HG02610 (cell line): ENCODE measurements at regions not wholly inside any gene's neighbourhood (a gene's known extent, or its start where the extent isn't known, plus 50 kb on each side); places are given as distances from the start of the nearest gene placed in this dataset.

Source experiments
- ATAC-seq: cut with Tn5 transposase; IDR thresholded peaks from one replicate; pipeline ENCODE4 v1.9.1; 2021; ENCODE audit warnings: mild to moderate bottlenecking, moderate library complexity; ENCODE audit not compliant: unreplicated experiment

- no peak for ATAC-seq
Measured at GRCh38 chr2:51120754-51121280, 88.9 kb upstream of the NRXN1 start.

- no peak for ATAC-seq
Measured at GRCh38 chr2:51111532-51111931, 79.6 kb upstream of the NRXN1 start.

GRCh38 chr2:51108794-51109193 is 76.9 kb upstream of the NRXN1 start:
- ATAC-seq: no peak

GRCh38 chr2:51107841-51108240 is 75.9 kb upstream of the NRXN1 start:
- no peak for ATAC-seq

GRCh38 chr2:51105811-51106210 is 73.9 kb upstream of the NRXN1 start:
- no peak for ATAC-seq

- ATAC-seq: no peak
Measured at GRCh38 chr2:51103205-51103604, 71.3 kb upstream of the NRXN1 start.

GRCh38 chr2:51093016-51093415 is 61.1 kb upstream of the NRXN1 start:
- ATAC-seq: no peak

- no peak for ATAC-seq
Measured at GRCh38 chr2:51085420-51086068, 53.6 kb upstream of the NRXN1 start.

GRCh38 chr2:51084750-51085149 is 52.8 kb upstream of the NRXN1 start:
- ATAC-seq: no peak
